Adrenal gland (tissue), 9 donors: ENCODE measurements at regions not wholly inside any gene's neighbourhood (a gene's known extent, or its start where the extent isn't known, plus 50 kb on each side); places are given as distances from the start of the nearest gene placed in this dataset.

ENCODE experiments used
- DNase-seq, 7 donors: peaks; one replicate each; pipeline ENCODE4 v3.0.0-alpha.2; 2019 to 2020
- H3K27ac ChIP-seq, 5 donors: fragments of 200-600 bp; sonication (generic) in 4 of 5; 1 replicate in 3 of 5; 2 replicates in 2 of 5; pipeline versions ENCODE4 v1.5.1 to v1.8.0; 2016 to 2020; ENCODE audit warnings: mild to moderate bottlenecking in 1 of 5
- H3K27me3 ChIP-seq: fragments of 200-600 bp; 2 replicates; pipeline ENCODE4 v1.8.0; 2021
- H3K36me3 ChIP-seq, 2 donors: fragments of 200-600 bp; replicated peaks in 1 of 2; 1 replicate in 1 of 2; 2 replicates in 1 of 2; pipeline versions ENCODE4 v1.5.1 to v1.8.0; 2018 to 2022
- H3K4me1 ChIP-seq, 2 donors: fragments of 200-600 bp; replicated peaks in 1 of 2; 1 replicate in 1 of 2; 2 replicates in 1 of 2; pipeline versions ENCODE4 v1.5.1 to v1.8.0; 2018 to 2021
- H3K4me3 ChIP-seq, 4 donors: fragments of 200-600 bp; sonication (generic) in 3 of 4; one replicate each; pipeline ENCODE4 v1.5.1; 2016 to 2018
- H3K9me3 ChIP-seq, 3 donors: fragments of 200-600 bp; sonication (generic) in 1 of 3; replicated peaks in 1 of 3; 1 replicate in 2 of 3; 2 replicates in 1 of 3; pipeline versions ENCODE4 v1.5.1 to v1.8.0; 2016 to 2021
- CTCF ChIP-seq, 6 experiments: fragments of 450-650 bp in 4 of 6; fragments of 200-600 bp in 2 of 6; sonication (generic) in 1 of 6; IDR thresholded peaks; 1 replicate in 5 of 6; 2 replicates in 1 of 6; pipeline versions ENCODE4 v1.5.1 to v1.8.0; 2016 to 2021; ENCODE audit warnings: antibody characterized with exemption in 6 of 6, mild to moderate bottlenecking in 2 of 6, moderate library complexity in 1 of 6
- POLR2A ChIP-seq, 2 donors: fragments of 450-650 bp; IDR thresholded peaks; one replicate each; pipeline ENCODE4 v1.6.1; 2017; ENCODE audit warnings: antibody characterized with exemption in 2 of 2, mild to moderate bottlenecking in 2 of 2, moderate library complexity in 1 of 2
- WGBS, 4 donors: extraction: QIAGEN DNeasy Blood & Tissue Kit in 2 of 4; methylation state at CpG; one replicate each; pipeline versions ENCODE4 v1.1.5 to v1.1.7; 2013 to 2017; 5-methylcytosine and 5-hydroxymethylcytosine counted together
- intact Hi-C, 2 donors: fragments of 100-400 bp; cut with DNase I; formaldehyde crosslinking; loops; one replicate each; pipeline versions ENCODE4 v1.14.1 to v1.15.0; 2022 to 2023
- donor health status: healthy with polysubstance abuse.
- donor health status: Bipolar disorder and iron deficiency.
- donor health status: DM: yes; HTN: yes; CAD: no.
- donor health status: DM: no; HTN: no; CAD: no.
- donor health status: DM: no; HTN: no; CAD: no.

GRCh38 chr6:163739408-163739725, 324.8 kb downstream of the QKI start:
- no peaks in the 10 kb centered on the region for H3K27me3 ChIP-seq
- H3K27ac ChIP-seq: no peak overlapping the region
- no peak for DNase-seq
- no peaks in the 10 kb centered on the region for H3K4me1 ChIP-seq
- no peaks in the 10 kb centered on the region for H3K36me3 ChIP-seq
- H3K4me3 ChIP-seq: no peak overlapping the region
- intact Hi-C loops: no loop called here
- TF ChIP-seq POLR2A (IDR thresholded peaks at IDR 0.05): no peak
- no peak for TF ChIP-seq CTCF (IDR thresholded peaks at IDR 0.05)
- H3K9me3 ChIP-seq: no peaks in the 10 kb centered on the region

- Histone ChIP-seq H3K27ac (no peak overlapping the region), H3K4me3 (no peak overlapping the region), H3K27me3 (no peaks in the 10 kb centered on the region), H3K9me3 (no peaks in the 10 kb centered on the region), H3K4me1 (no peaks in the 10 kb centered on the region), H3K36me3 (no peaks in the 10 kb centered on the region)
- DNase-seq: no peak
- 78 to 84% (median 82%) methylated on average over 3 of the region's 3 CpGs for WGBS, 4 donors
- intact Hi-C loops: no loop called here
- TF ChIP-seq CTCF (IDR thresholded peaks at IDR 0.05): no peak
- TF ChIP-seq POLR2A (IDR thresholded peaks at IDR 0.05): no peak
Measured at GRCh38 chr6:163738725-163739407, 324.3 kb downstream of the QKI start.

- 85 to 89% (median 87%) methylated on average over 3 of the region's 3 CpGs for WGBS, 4 donors
- no peak overlapping the region for H3K4me3 ChIP-seq
- H3K27me3 ChIP-seq: no peaks in the 10 kb centered on the region
- no peak overlapping the region for H3K27ac ChIP-seq
- H3K36me3 ChIP-seq: no peaks in the 10 kb centered on the region
- peak in 1 of 7 donors; percentile 5 for DNase-seq
- intact Hi-C loops: no loop called here
- no peaks in the 10 kb centered on the region for H3K9me3 ChIP-seq
- no peak for TF ChIP-seq POLR2A (IDR thresholded peaks at IDR 0.05)
- TF ChIP-seq CTCF (IDR thresholded peaks at IDR 0.05): no peak
- no peaks in the 10 kb centered on the region for H3K4me1 ChIP-seq
Measured at GRCh38 chr6:163738304-163738703, 323.8 kb downstream of the QKI start.

- Histone ChIP-seq H3K36me3 (no peaks in the 10 kb centered on the region), H3K27ac (no peak overlapping the region), H3K9me3 (no peaks in the 10 kb centered on the region), H3K4me3 (no peak overlapping the region), H3K4me1 (peaks cover 0 to 6% of the 10 kb centered on the region in 2 donors), H3K27me3 (no peaks in the 10 kb centered on the region)
- DNase-seq: no peak
- WGBS, 4 donors: 92 to 95% (median 93%) methylated on average over 4 to 5 of the region's 5 CpGs
- intact Hi-C loops: no loop called here
- TF ChIP-seq CTCF (IDR thresholded peaks at IDR 0.05): no peak
- no peak for TF ChIP-seq POLR2A (IDR thresholded peaks at IDR 0.05)
Measured at GRCh38 chr6:163735076-163735475, 320.6 kb downstream of the QKI start.
